ENCODE measurements at regions not wholly inside any gene's neighbourhood (a gene's known extent, or its start where the extent isn't known, plus 50 kb on each side); places are given as distances from the start of the nearest gene placed in this dataset.

DNA sequence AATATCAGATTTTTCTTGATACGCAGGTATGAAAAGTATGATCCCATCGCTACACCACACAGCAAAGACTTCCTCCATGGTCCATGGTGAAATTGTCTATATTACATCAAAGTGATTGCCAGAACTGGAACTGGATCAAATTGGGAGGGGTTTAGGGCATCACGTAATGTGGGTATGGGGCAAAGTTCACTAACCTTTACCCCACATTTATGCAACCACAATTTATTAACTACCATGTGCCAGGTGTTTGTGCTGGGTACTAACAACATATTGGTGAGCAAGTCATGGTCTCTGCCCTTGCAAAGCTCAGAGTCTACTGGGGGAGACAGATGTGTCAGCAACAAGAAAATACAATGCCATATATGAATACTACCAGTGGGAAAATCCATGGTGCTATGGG is 258.9 kb downstream of the SUDS3 start:
- TF ChIP-seq, protein P1, sequence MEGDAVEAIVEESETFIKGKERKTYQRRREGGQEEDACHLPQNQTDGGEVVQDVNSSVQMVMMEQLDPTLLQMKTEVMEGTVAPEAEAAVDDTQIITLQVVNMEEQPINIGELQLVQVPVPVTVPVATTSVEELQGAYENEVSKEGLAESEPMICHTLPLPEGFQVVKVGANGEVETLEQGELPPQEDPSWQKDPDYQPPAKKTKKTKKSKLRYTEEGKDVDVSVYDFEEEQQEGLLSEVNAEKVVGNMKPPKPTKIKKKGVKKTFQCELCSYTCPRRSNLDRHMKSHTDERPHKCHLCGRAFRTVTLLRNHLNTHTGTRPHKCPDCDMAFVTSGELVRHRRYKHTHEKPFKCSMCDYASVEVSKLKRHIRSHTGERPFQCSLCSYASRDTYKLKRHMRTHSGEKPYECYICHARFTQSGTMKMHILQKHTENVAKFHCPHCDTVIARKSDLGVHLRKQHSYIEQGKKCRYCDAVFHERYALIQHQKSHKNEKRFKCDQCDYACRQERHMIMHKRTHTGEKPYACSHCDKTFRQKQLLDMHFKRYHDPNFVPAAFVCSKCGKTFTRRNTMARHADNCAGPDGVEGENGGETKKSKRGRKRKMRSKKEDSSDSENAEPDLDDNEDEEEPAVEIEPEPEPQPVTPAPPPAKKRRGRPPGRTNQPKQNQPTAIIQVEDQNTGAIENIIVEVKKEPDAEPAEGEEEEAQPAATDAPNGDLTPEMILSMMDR (IDR thresholded peaks at IDR 0.05), result no peak
- TF ChIP-seq POLR2A (IDR thresholded peaks at IDR 0.05), result no peak

Measured in uterus (tissue), 2 donors.